Neural progenitor cell (in vitro differentiated cells): ENCODE measurements at regions not wholly inside any gene's neighbourhood (a gene's known extent, or its start where the extent isn't known, plus 50 kb on each side); places are given as distances from the start of the nearest gene placed in this dataset.

Source experiments
- DNase-seq: peaks from one replicate; pipeline ENCODE4 v3.0.0-alpha.2; 2016; ENCODE audit warnings: low spot score
- H2AFZ ChIP-seq: fragments of 200-600 bp; sonication (generic); replicated peaks from 2 replicates; pipeline ENCODE4 v1.6.1; 2016; ENCODE audit warnings: antibody characterized with exemption
- H3F3A ChIP-seq: fragments of 200-600 bp; sonication (generic); 2 replicates; pipeline ENCODE4 v1.6.1; 2016; ENCODE audit warnings: antibody characterized with exemption, low read depth
- H3K27ac ChIP-seq: fragments of 200-600 bp; sonication (generic); 2 replicates; pipeline ENCODE4 v1.5.1; 2016; ENCODE audit warnings: mild to moderate bottlenecking
- H3K27me3 ChIP-seq: fragments of 200-600 bp; sonication (generic); 2 replicates; pipeline ENCODE4 v1.6.1; 2016; ENCODE audit warnings: mild to moderate bottlenecking, moderate library complexity
- H3K36me3 ChIP-seq: fragments of 200-600 bp; sonication (generic); 2 replicates; pipeline ENCODE4 v1.5.1; 2016
- H3K4me1 ChIP-seq: fragments of 200-600 bp; sonication (generic); 2 replicates; pipeline ENCODE4 v1.6.1; 2016; ENCODE audit warnings: mixed run types
- H3K4me2 ChIP-seq: fragments of 200-600 bp; sonication (generic); 2 replicates; pipeline ENCODE4 v1.6.1; 2016
- H3K4me3 ChIP-seq: fragments of 200-600 bp; sonication (generic); 2 replicates; pipeline ENCODE4 v1.5.1; 2016
- H3K79me2 ChIP-seq: fragments of 200-600 bp; sonication (generic); 2 replicates; pipeline ENCODE4 v1.6.1; 2016; ENCODE audit warnings: low read depth
- H3K9ac ChIP-seq: fragments of 200-600 bp; sonication (generic); 2 replicates; pipeline ENCODE4 v1.6.1; 2016
- H3K9me3 ChIP-seq: fragments of 200-600 bp; sonication (generic); 2 replicates; pipeline ENCODE4 v1.5.1; 2016; ENCODE audit warnings: low read depth
- H4K20me1 ChIP-seq: fragments of 200-600 bp; sonication (generic); 2 replicates; pipeline ENCODE4 v1.6.1; 2016; ENCODE audit warnings: low read depth
- H3K27ac Mint-ChIP-seq: 3 replicates; pipeline ENCODE4 v1.8.0; 2021; ENCODE audit warnings: mixed read lengths
- H3K27me3 Mint-ChIP-seq: 2 replicates; pipeline ENCODE4 v1.8.0; 2022; ENCODE audit warnings: low read depth, mild to moderate bottlenecking, inconsistent platforms, moderate library complexity, mixed read lengths; ENCODE audit not compliant: insufficient read depth
- H3K36me3 Mint-ChIP-seq: 3 replicates; pipeline ENCODE4 v1.8.0; 2021; ENCODE audit warnings: mixed read lengths
- H3K4me1 Mint-ChIP-seq: 3 replicates; pipeline ENCODE4 v1.8.0; 2021; ENCODE audit warnings: mixed read lengths
- H3K4me3 Mint-ChIP-seq: 3 replicates; pipeline ENCODE4 v1.8.0; 2021; ENCODE audit warnings: mild to moderate bottlenecking, moderate library complexity, mixed read lengths
- H3K9me3 Mint-ChIP-seq: 3 replicates; pipeline ENCODE4 v1.8.0; 2020; ENCODE audit warnings: mixed read lengths
- CTCF ChIP-seq: fragments of 200-600 bp; sonication (generic); IDR thresholded peaks from 2 replicates; pipeline ENCODE4 v1.5.1; 2017; ENCODE audit warnings: antibody characterized with exemption, mild to moderate bottlenecking
- EZH2 ChIP-seq: fragments of 200-600 bp; sonication (generic); IDR thresholded peaks from 2 replicates; pipeline ENCODE4 v1.6.1; 2017; ENCODE audit warnings: antibody characterized with exemption, mild to moderate bottlenecking, moderate library complexity
- EZH2phosphoT487 ChIP-seq: fragments of 200-600 bp; sonication (generic); IDR thresholded peaks from 2 replicates; pipeline ENCODE4 v1.6.1; 2017; ENCODE audit warnings: antibody characterized with exemption

GRCh38 chr12:70177631-70178030 is 65.6 kb upstream of the CNOT2 start:
- Histone ChIP-seq H3K27ac (no peak overlapping the region), H3K36me3 (no peaks in the 10 kb centered on the region), H3K27me3 (no peaks in the 10 kb centered on the region), H3K9me3 (no peaks in the 10 kb centered on the region), H3F3A (no peaks in the 10 kb centered on the region), H3K4me1 (no peaks in the 10 kb centered on the region), H3K79me2 (no peaks in the 10 kb centered on the region), H3K9ac (no peak overlapping the region), H4K20me1 (no peaks in the 10 kb centered on the region), H2AFZ (no peak overlapping the region), H3K4me3 (no peak overlapping the region), H3K4me2 (no peak overlapping the region)
- H3K4me1 Mint-ChIP-seq: no peaks in the 10 kb centered on the region
- no peaks in the 10 kb centered on the region for H3K36me3 Mint-ChIP-seq
- no peak overlapping the region for H3K27ac Mint-ChIP-seq
- DNase-seq: no peak
- peaks cover 2% of the 10 kb centered on the region for H3K27me3 Mint-ChIP-seq
- H3K4me3 Mint-ChIP-seq: no peak overlapping the region
- H3K9me3 Mint-ChIP-seq: peaks cover 14% of the 10 kb centered on the region
- TF ChIP-seq CTCF (no peak), EZH2 (no peak), EZH2phosphoT487 (no peak)

GRCh38 chr12:70178038-70178437 is 65.2 kb upstream of the CNOT2 start:
- no peaks in the 10 kb centered on the region for H3K79me2 ChIP-seq
- no peaks in the 10 kb centered on the region for H3K4me1 ChIP-seq
- H3K4me3 ChIP-seq: no peak overlapping the region
- no peaks in the 10 kb centered on the region for H3K36me3 Mint-ChIP-seq
- peaks cover 15% of the 10 kb centered on the region for H3K9me3 Mint-ChIP-seq
- TF ChIP-seq CTCF (no peak), EZH2phosphoT487 (no peak), EZH2 (no peak)
- no peaks in the 10 kb centered on the region for H3K4me1 Mint-ChIP-seq
- no peaks in the 10 kb centered on the region for H3K27me3 ChIP-seq
- peaks cover 2% of the 10 kb centered on the region for H3K27me3 Mint-ChIP-seq
- H3K27ac ChIP-seq: no peak overlapping the region
- H3K4me2 ChIP-seq: no peak overlapping the region
- no peak overlapping the region for H3K9ac ChIP-seq
- no peaks in the 10 kb centered on the region for H3K36me3 ChIP-seq
- H3K27ac Mint-ChIP-seq: no peak overlapping the region
- H3K4me3 Mint-ChIP-seq: no peak overlapping the region
- H4K20me1 ChIP-seq: no peaks in the 10 kb centered on the region
- H3F3A ChIP-seq: no peaks in the 10 kb centered on the region
- no peak overlapping the region for H2AFZ ChIP-seq
- no peak for DNase-seq
- no peaks in the 10 kb centered on the region for H3K9me3 ChIP-seq

GRCh38 chr12:70180130-70180529 is 63.1 kb upstream of the CNOT2 start:
- Mint-ChIP-seq H3K27ac (no peak overlapping the region), H3K4me3 (no peak overlapping the region), H3K36me3 (no peaks in the 10 kb centered on the region), H3K27me3 (peaks cover 2% of the 10 kb centered on the region), H3K9me3 (peaks cover 15% of the 10 kb centered on the region), H3K4me1 (no peaks in the 10 kb centered on the region)
- peak; percentile 3 for DNase-seq
- TF ChIP-seq EZH2 (no peak), EZH2phosphoT487 (no peak), CTCF (no peak)
- Histone ChIP-seq H3K27ac (no peak overlapping the region), H3K4me1 (no peaks in the 10 kb centered on the region), H3K4me2 (no peak overlapping the region), H3K9ac (no peak overlapping the region), H3K4me3 (no peak overlapping the region), H2AFZ (no peak overlapping the region), H3K79me2 (no peaks in the 10 kb centered on the region), H3K9me3 (no peaks in the 10 kb centered on the region), H4K20me1 (no peaks in the 10 kb centered on the region), H3K27me3 (no peaks in the 10 kb centered on the region), H3F3A (no peaks in the 10 kb centered on the region), H3K36me3 (no peaks in the 10 kb centered on the region)
